ENCODE measurements at regions not wholly inside any gene's neighbourhood (a gene's known extent, or its start where the extent isn't known, plus 50 kb on each side); places are given as distances from the start of the nearest gene placed in this dataset.
"Not testable (repeated sequence)": the region's sequence is repeated elsewhere in the genome, so short reads cannot be mapped to it uniquely, and the experiment has no call there.

DNA sequence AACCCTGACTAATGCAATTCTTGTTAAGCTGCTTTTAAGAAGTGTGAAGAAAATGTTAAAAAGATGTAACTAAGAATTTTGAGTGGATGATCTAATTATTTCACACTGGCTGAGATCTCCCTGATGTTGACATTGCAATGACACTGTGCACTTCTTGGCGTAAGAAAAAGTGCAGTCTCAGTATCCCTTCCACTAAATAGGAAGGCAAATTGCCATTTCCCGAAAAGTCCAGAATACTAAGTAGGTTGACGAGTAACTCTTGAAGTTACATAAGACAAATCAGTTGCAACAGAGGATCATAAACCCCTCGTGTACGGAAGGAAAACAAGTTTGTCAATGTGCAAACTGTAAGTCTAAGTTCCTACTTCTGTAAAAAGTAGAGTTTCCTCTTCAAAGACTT lies 189.9 kb downstream of the LMLN start:
- TF ChIP-seq, protein P1, sequence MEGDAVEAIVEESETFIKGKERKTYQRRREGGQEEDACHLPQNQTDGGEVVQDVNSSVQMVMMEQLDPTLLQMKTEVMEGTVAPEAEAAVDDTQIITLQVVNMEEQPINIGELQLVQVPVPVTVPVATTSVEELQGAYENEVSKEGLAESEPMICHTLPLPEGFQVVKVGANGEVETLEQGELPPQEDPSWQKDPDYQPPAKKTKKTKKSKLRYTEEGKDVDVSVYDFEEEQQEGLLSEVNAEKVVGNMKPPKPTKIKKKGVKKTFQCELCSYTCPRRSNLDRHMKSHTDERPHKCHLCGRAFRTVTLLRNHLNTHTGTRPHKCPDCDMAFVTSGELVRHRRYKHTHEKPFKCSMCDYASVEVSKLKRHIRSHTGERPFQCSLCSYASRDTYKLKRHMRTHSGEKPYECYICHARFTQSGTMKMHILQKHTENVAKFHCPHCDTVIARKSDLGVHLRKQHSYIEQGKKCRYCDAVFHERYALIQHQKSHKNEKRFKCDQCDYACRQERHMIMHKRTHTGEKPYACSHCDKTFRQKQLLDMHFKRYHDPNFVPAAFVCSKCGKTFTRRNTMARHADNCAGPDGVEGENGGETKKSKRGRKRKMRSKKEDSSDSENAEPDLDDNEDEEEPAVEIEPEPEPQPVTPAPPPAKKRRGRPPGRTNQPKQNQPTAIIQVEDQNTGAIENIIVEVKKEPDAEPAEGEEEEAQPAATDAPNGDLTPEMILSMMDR (IDR thresholded peaks at IDR 0.05), result not testable (repeated sequence)
- not testable (repeated sequence) for TF ChIP-seq POLR2A (IDR thresholded peaks at IDR 0.05)
